Renal pelvis (tissue), 1 donor: ENCODE measurements at regions not wholly inside any gene's neighbourhood (a gene's known extent, or its start where the extent isn't known, plus 50 kb on each side); places are given as distances from the start of the nearest gene placed in this dataset.
"Not testable (repeated sequence)": the region's sequence is repeated elsewhere in the genome, so short reads cannot be mapped to it uniquely, and the experiment has no call there.

Experiments used
- DNase-seq: peaks from one replicate; pipeline ENCODE4 v3.0.0-alpha.2; 2013

GRCh38 chr9:28101509-28101908 lies 528.2 kb upstream of the C9orf72 start:
- DNase-seq: no peak

GRCh38 chr9:28105001-28105400 lies 531.7 kb upstream of the C9orf72 start:
- DNase-seq: no peak

GRCh38 chr9:28120184-28120583 lies 546.9 kb upstream of the C9orf72 start:
- peak; percentile 38 for DNase-seq

GRCh38 chr9:28120626-28121025 lies 547.3 kb upstream of the C9orf72 start:
- no peak for DNase-seq

GRCh38 chr9:28121366-28121765 lies 548.1 kb upstream of the C9orf72 start:
- DNase-seq: no peak

GRCh38 chr9:28124917-28125316 lies 551.6 kb upstream of the C9orf72 start:
- DNase-seq: no peak

- DNase-seq: no peak
Measured at GRCh38 chr9:28127101-28127500, 553.8 kb upstream of the C9orf72 start.

- no peak for DNase-seq
Measured at GRCh38 chr9:28134446-28134976, 561.2 kb upstream of the C9orf72 start.

GRCh38 chr9:28135549-28135948 lies 562.3 kb upstream of the C9orf72 start:
- no peak for DNase-seq

- DNase-seq: no peak
Measured at GRCh38 chr9:28136113-28136512, 562.8 kb upstream of the C9orf72 start.

- DNase-seq: not testable (repeated sequence)
Measured at GRCh38 chr9:28147430-28147829, 574.1 kb upstream of the C9orf72 start.

GRCh38 chr9:28147923-28148597 lies 574.8 kb upstream of the C9orf72 start:
- DNase-seq: not testable (repeated sequence)

- not testable (repeated sequence) for DNase-seq
Measured at GRCh38 chr9:28149361-28150050, 576.2 kb upstream of the C9orf72 start.

- peak; percentile 52 for DNase-seq
Measured at GRCh38 chr9:28155067-28155466, 581.8 kb upstream of the C9orf72 start.

GRCh38 chr9:28155671-28156070 lies 582.4 kb upstream of the C9orf72 start:
- DNase-seq: no peak

- peak; percentile 41 for DNase-seq
Measured at GRCh38 chr9:28158451-28158850, 585.2 kb upstream of the C9orf72 start.

GRCh38 chr9:28163619-28164018 lies 590.3 kb upstream of the C9orf72 start:
- no peak for DNase-seq

GRCh38 chr9:28166179-28166578 lies 592.9 kb upstream of the C9orf72 start:
- DNase-seq: no peak

- DNase-seq: no peak
Measured at GRCh38 chr9:28177142-28177541, 603.9 kb upstream of the C9orf72 start.

GRCh38 chr9:28177925-28178324 lies 604.6 kb upstream of the C9orf72 start:
- no peak for DNase-seq

GRCh38 chr9:28179893-28180292 lies 606.6 kb upstream of the C9orf72 start:
- no peak for DNase-seq

- DNase-seq: no peak
Measured at GRCh38 chr9:28190981-28191380, 617.7 kb upstream of the C9orf72 start.

- no peak for DNase-seq
Measured at GRCh38 chr9:28197653-28198052, 624.4 kb upstream of the C9orf72 start.
